Progenitor cell of endocrine pancreas (in vitro differentiated cells): ENCODE measurements at regions not wholly inside any gene's neighbourhood (a gene's known extent, or its start where the extent isn't known, plus 50 kb on each side); places are given as distances from the start of the nearest gene placed in this dataset.

Source experiments
- DNase-seq: peaks from one replicate; pipeline ENCODE4 v3.0.0; 2021; ENCODE audit warnings: low spot score; ENCODE audit not compliant: unreplicated experiment
- H3K27ac Mint-ChIP-seq: 2 replicates; pipeline ENCODE4 v1.8.0; 2021; ENCODE audit warnings: mild to moderate bottlenecking, moderate library complexity, mixed read lengths
- H3K27me3 Mint-ChIP-seq: 2 replicates; pipeline ENCODE4 v1.8.0; 2021; ENCODE audit warnings: mixed read lengths
- H3K36me3 Mint-ChIP-seq: 2 replicates; pipeline ENCODE4 v1.8.0; 2022; ENCODE audit warnings: mixed read lengths; ENCODE audit not compliant: insufficient read depth
- H3K4me1 Mint-ChIP-seq: 2 replicates; pipeline ENCODE4 v1.8.0; 2021; ENCODE audit warnings: low read depth, mixed read lengths
- H3K4me3 Mint-ChIP-seq: 2 replicates; pipeline ENCODE4 v1.8.0; 2021; ENCODE audit warnings: low read depth, mild to moderate bottlenecking, moderate library complexity, mixed read lengths
- H3K9me3 Mint-ChIP-seq: 2 replicates; pipeline ENCODE4 v1.8.0; 2021; ENCODE audit warnings: low read depth, mixed read lengths
- TF ChIP-seq, protein P1 (sequence below): fragments of 200-600 bp; sonication (generic); IDR thresholded peaks from one replicate; pipeline ENCODE4 v1.5.0; 2021; ENCODE audit warnings: antibody characterized with exemption, mild to moderate bottlenecking; ENCODE audit not compliant: unreplicated experiment

DNA sequence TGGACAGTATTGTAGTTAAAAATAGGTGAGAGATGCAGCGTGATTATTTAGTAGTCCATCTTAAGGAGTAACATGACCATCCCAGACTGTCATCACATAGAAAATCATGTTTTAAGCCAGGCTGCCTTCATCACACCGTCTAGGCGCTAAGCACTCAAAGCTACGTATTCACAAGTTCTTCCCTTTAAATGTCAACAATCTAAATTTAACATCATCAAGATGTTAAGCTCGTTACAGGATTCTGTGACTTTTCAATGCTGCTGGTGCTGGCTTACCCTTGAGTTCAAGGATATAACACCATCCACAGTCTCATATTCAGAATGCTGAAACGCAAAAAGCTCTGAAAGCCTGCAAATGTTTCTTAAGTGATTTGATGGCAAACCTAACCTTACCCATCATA is 109.5 kb upstream of the CDCA7L start:
- Mint-ChIP-seq H3K36me3 (no peaks in the 10 kb centered on the region), H3K4me1 (no peaks in the 10 kb centered on the region), H3K4me3 (no peak overlapping the region), H3K27me3 (peaks cover 25% of the 10 kb centered on the region), H3K27ac (no peak overlapping the region), H3K9me3 (no peaks in the 10 kb centered on the region)
- no peak for DNase-seq
- TF ChIP-seq, protein P1, sequence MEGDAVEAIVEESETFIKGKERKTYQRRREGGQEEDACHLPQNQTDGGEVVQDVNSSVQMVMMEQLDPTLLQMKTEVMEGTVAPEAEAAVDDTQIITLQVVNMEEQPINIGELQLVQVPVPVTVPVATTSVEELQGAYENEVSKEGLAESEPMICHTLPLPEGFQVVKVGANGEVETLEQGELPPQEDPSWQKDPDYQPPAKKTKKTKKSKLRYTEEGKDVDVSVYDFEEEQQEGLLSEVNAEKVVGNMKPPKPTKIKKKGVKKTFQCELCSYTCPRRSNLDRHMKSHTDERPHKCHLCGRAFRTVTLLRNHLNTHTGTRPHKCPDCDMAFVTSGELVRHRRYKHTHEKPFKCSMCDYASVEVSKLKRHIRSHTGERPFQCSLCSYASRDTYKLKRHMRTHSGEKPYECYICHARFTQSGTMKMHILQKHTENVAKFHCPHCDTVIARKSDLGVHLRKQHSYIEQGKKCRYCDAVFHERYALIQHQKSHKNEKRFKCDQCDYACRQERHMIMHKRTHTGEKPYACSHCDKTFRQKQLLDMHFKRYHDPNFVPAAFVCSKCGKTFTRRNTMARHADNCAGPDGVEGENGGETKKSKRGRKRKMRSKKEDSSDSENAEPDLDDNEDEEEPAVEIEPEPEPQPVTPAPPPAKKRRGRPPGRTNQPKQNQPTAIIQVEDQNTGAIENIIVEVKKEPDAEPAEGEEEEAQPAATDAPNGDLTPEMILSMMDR, result no peak

DNA sequence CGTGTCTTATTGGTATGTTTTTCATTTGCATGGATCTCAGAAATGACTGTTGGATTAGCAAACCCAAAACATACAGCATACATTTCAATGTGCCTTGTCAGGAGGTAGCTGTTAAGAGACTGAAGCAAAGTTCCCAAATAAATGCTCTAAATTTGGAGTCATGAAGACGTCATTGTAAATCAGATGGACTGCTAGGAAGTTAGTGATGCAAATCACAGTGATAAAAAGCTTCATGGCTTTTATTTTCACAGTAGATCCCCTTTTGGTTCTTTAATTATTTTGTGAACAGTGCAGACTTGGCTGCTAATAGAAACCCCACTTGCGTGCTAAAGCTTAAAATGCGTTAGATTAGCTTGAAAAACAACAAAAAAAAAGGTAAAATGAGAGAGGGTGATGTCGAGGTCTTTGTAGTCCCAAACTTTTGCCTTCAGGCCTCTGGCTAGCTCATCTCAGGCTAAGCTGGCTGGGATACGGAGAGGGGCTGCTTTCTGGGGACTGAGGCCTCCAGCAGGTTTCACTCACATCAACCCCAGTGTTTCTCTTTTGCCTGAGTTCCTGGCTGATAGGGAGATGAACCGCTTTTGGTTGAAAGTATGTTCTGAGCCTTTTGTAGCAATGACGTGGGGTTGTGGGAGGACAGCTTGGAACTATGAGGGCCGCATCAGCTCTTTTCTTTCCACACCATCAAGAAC is 107.1 kb upstream of the CDCA7L start:
- TF ChIP-seq, protein P1, result no peak
- peaks cover 25% of the 10 kb centered on the region for H3K27me3 Mint-ChIP-seq
- H3K36me3 Mint-ChIP-seq, result no peaks in the 10 kb centered on the region
- no peak overlapping the region for H3K27ac Mint-ChIP-seq
- no peaks in the 10 kb centered on the region for H3K4me1 Mint-ChIP-seq
- H3K9me3 Mint-ChIP-seq, result no peaks in the 10 kb centered on the region
- no peak for DNase-seq
- H3K4me3 Mint-ChIP-seq, result no peak overlapping the region

DNA sequence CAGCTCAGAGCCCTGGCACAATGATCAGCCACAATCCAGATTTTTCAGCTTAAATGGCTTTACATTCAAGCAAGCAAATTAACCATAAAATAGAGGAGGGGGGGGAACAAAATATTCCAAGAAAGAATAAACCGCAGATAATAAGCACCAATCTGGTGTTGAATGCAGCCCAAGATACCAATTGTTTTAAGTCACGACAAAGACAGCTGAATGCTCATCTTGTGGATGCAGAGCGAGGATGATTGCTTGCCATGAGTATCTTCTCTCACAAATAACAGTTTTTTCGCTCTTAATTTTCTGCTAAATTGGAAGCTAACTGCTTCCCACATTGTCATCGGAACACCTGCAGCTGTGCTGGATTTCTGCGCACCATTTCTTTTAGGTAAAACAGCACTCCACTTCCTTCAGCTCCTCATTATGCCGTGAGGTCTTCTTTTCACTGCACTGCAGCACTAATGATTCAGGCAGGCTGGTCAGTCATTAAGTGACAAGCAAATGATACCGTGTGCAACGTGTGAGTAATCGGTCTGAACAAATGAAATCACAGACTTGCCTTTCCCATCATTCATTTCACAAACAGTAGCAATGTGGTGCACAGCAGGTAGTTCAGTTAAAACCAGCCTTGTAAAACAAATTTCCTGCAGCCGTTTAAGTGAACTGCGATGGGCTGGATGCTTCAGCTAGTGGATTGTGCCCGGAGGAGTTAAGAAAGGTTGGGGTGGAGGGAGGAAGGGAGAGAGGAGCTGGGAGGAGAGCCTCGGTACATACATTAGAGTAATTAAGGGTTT is 106.4 kb upstream of the CDCA7L start:
- Mint-ChIP-seq H3K4me3 (no peak overlapping the region), H3K27me3 (peaks cover 25% of the 10 kb centered on the region), H3K9me3 (no peaks in the 10 kb centered on the region), H3K36me3 (no peaks in the 10 kb centered on the region), H3K4me1 (no peaks in the 10 kb centered on the region), H3K27ac (no peak overlapping the region)
- TF ChIP-seq, protein P1, result no peak
- DNase-seq, result no peak

DNA sequence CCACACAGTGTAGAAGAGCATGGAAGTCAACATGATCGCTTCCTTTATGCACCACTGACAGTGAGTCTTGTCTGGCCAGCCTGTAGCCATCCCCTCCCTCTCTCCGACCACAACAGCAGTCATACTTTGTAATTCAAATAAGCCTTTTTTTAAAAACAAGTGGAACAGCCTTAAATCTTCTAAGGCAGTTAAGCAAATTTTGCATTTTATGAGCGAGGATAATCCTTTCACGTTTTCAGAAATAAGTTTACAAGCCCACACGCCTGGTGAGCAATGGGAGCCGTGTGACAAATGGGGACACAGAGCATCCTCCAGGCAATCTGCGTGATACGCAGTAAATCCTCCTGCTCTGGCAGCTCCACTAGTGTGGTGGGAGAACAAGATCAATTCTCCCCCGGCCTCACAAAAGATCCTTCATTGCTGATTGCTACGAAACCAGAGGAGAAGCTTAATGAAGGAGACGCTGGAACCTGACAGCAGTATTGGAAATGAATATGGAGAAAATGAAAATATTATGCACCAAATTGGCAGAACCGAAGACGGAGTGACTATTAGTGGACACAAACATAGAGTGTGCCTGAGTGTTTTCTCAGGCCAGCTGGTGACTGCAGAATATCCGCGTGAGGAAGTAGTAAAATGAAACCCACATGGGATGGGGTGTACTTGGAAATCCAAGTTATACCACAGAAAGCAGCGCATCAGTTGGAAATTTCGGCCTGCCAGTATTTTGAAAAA is 104.2 kb upstream of the CDCA7L start:
- no peak overlapping the region for H3K4me3 Mint-ChIP-seq
- H3K9me3 Mint-ChIP-seq, result peaks cover 6% of the 10 kb centered on the region
- H3K4me1 Mint-ChIP-seq, result no peaks in the 10 kb centered on the region
- H3K27me3 Mint-ChIP-seq, result peaks cover 21% of the 10 kb centered on the region
- DNase-seq, result no peak
- no peaks in the 10 kb centered on the region for H3K36me3 Mint-ChIP-seq
- TF ChIP-seq, protein P1, result no peak
- no peak overlapping the region for H3K27ac Mint-ChIP-seq

DNA sequence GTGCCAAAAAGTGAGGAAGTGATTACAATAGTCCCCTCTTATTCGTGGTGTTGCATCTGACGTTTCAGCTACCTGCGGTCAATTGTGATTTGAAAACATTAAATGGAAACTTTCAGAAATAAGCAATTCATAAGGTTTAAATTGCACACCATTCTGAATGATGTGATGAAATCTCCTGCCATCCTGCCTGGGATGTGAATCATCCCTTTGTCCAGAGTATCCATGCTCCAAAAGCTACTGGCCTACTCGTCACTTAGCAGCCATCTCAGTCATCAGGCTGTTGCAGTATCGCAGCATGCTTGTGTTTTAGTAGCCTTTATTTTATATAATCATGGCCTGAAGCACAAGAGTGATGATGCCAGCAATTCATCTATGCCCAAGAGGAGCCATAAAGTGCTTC is 97.7 kb upstream of the CDCA7L start:
- H3K4me1 Mint-ChIP-seq, result no peaks in the 10 kb centered on the region
- H3K27ac Mint-ChIP-seq, result no peak overlapping the region
- DNase-seq, result no peak
- TF ChIP-seq, protein P1, result no peak
- H3K36me3 Mint-ChIP-seq, result no peaks in the 10 kb centered on the region
- no peaks in the 10 kb centered on the region for H3K27me3 Mint-ChIP-seq
- no peak overlapping the region for H3K4me3 Mint-ChIP-seq
- peaks cover 13% of the 10 kb centered on the region for H3K9me3 Mint-ChIP-seq
